Activated B cell treated with CpG ODN at 0.5 μM for 24 hours (primary cell): ENCODE measurements at regions not wholly inside any gene's neighbourhood (a gene's known extent, or its start where the extent isn't known, plus 50 kb on each side); places are given as distances from the start of the nearest gene placed in this dataset.

Source experiments
- ATAC-seq: fragments of 200-7000 bp; cut with Tn5 transposase; one replicate; pipeline ENCODE4 v1.10.0; 2021; ENCODE audit warnings: low read depth, mild to moderate bottlenecking, moderate library complexity
- CTCF ChIA-PET: fragments of 350-600 bp; sonication (Branson Sonifier 250); formaldehyde crosslinking; loops from one replicate; lab custom pipeline; 2021; ENCODE audit warnings: antibody characterized with exemption; lab: Charles Lee
- POLR2A ChIA-PET: fragments of 350-600 bp; sonication (Branson Sonifier 250); formaldehyde crosslinking; loops from one replicate; lab custom pipeline; 2021; ENCODE audit warnings: antibody characterized with exemption; lab: Charles Lee
- DNase-seq: peaks from one replicate; pipeline ENCODE4 v3.0.0; 2022
- H3K27ac Mint-ChIP-seq: one replicate; pipeline ENCODE4 v1.8.0; 2020; ENCODE audit warnings: mixed read lengths
- H3K27me3 Mint-ChIP-seq: one replicate; pipeline ENCODE4 v1.8.0; 2021; ENCODE audit warnings: mixed read lengths
- H3K36me3 Mint-ChIP-seq: one replicate; pipeline ENCODE4 v1.8.0; 2021; ENCODE audit warnings: low read depth, mixed read lengths
- H3K4me1 Mint-ChIP-seq: one replicate; pipeline ENCODE4 v1.8.0; 2021; ENCODE audit warnings: mixed read lengths
- H3K4me3 Mint-ChIP-seq: one replicate; pipeline ENCODE4 v1.8.0; 2020; ENCODE audit warnings: mild to moderate bottlenecking, mixed read lengths
- H3K9me3 Mint-ChIP-seq: one replicate; pipeline ENCODE4 v1.8.0; 2020; ENCODE audit warnings: mixed read lengths
- CTCF ChIP-seq: fragments of 200-600 bp; IDR thresholded peaks from one replicate; pipeline ENCODE4 v1.8.0; 2022; ENCODE audit warnings: antibody characterized with exemption, mild to moderate bottlenecking
- intact Hi-C: fragments of 100-400 bp; cut with micrococcal nuclease; formaldehyde crosslinking; loops from one replicate; pipeline ENCODE4 v1.15.1; 2024

- Mint-ChIP-seq H3K27me3 (no peaks in the 10 kb centered on the region), H3K4me3 (no peak overlapping the region), H3K4me1 (no peaks in the 10 kb centered on the region), H3K27ac (no peak overlapping the region), H3K36me3 (no peaks in the 10 kb centered on the region), H3K9me3 (peaks cover 11% of the 10 kb centered on the region)
- ChIA-PET CTCF (no interaction called here), POLR2A (no interaction called here)
- no peak for ATAC-seq
- TF ChIP-seq CTCF = no peak
- no peak for DNase-seq
- intact Hi-C loops = no loop called here
Measured at GRCh38 chr4:13212936-13213335, 271.2 kb downstream of the RAB28 start.

GRCh38 chr4:13209600-13209999 lies 274.5 kb downstream of the RAB28 start:
- POLR2A ChIA-PET = no interaction called here

GRCh38 chr4:13208558-13209193 lies 275.5 kb downstream of the RAB28 start:
- ATAC-seq (no peak), DNase-seq (no peak)
- Mint-ChIP-seq H3K27me3 (no peaks in the 10 kb centered on the region), H3K4me3 (no peak overlapping the region), H3K4me1 (no peaks in the 10 kb centered on the region), H3K9me3 (no peaks in the 10 kb centered on the region), H3K36me3 (no peaks in the 10 kb centered on the region), H3K27ac (no peak overlapping the region)
- intact Hi-C loops = no loop called here
- CTCF ChIA-PET = no interaction called here
- POLR2A ChIA-PET = no interaction called here
- no peak for TF ChIP-seq CTCF

More at GRCh38 chr4:13209600-13209999, 274.5 kb downstream of the RAB28 start:
- no peak for TF ChIP-seq CTCF
- Mint-ChIP-seq H3K9me3 (no peaks in the 10 kb centered on the region), H3K4me3 (no peak overlapping the region), H3K27me3 (no peaks in the 10 kb centered on the region), H3K36me3 (no peaks in the 10 kb centered on the region), H3K4me1 (no peaks in the 10 kb centered on the region), H3K27ac (no peak overlapping the region)
- intact Hi-C loops = no loop called here
- CTCF ChIA-PET = no interaction called here
- ATAC-seq = no peak
- DNase-seq = no peak

GRCh38 chr4:13207226-13207625 lies 276.9 kb downstream of the RAB28 start:
- Mint-ChIP-seq H3K9me3 (no peaks in the 10 kb centered on the region), H3K4me1 (no peaks in the 10 kb centered on the region), H3K27me3 (no peaks in the 10 kb centered on the region), H3K27ac (no peak overlapping the region), H3K4me3 (no peak overlapping the region), H3K36me3 (no peaks in the 10 kb centered on the region)
- no peak for ATAC-seq
- ChIA-PET POLR2A (no interaction called here), CTCF (no interaction called here)
- TF ChIP-seq CTCF = no peak
- DNase-seq = no peak
- intact Hi-C loops = no loop called here

GRCh38 chr4:13203101-13203500 lies 281.0 kb downstream of the RAB28 start:
- DNase-seq = no peak
- no peaks in the 10 kb centered on the region for H3K27me3 Mint-ChIP-seq
- no peak overlapping the region for H3K27ac Mint-ChIP-seq
- ATAC-seq = no peak
- no peaks in the 10 kb centered on the region for H3K36me3 Mint-ChIP-seq
- H3K4me1 Mint-ChIP-seq = no peaks in the 10 kb centered on the region
- no peak for TF ChIP-seq CTCF
- ChIA-PET POLR2A (no interaction called here), CTCF (no interaction called here)
- H3K9me3 Mint-ChIP-seq = no peaks in the 10 kb centered on the region
- H3K4me3 Mint-ChIP-seq = no peak overlapping the region
- intact Hi-C loops = no loop called here
